ENCODE measurements at regions not wholly inside any gene's neighbourhood (a gene's known extent, or its start where the extent isn't known, plus 50 kb on each side); places are given as distances from the start of the nearest gene placed in this dataset.

- DNase-seq = no peak
- H3K4me1 Mint-ChIP-seq = no peaks in the 10 kb centered on the region
- H3K4me3 ChIP-seq (ENCODE audit: low read length) = no peak overlapping the region
- H3K27ac ChIP-seq (ENCODE audit: low read depth, low read length) = no peak overlapping the region
- H3K9me3 Mint-ChIP-seq = peaks cover 17% of the 10 kb centered on the region
- 90% methylated on average over 5 of the region's 5 CpGs for WGBS, 2 experiments (ENCODE audit: insufficient coverage in 1 of 2, insufficient read length in 1 of 2)
- peaks cover 4% of the 10 kb centered on the region for H3K27me3 Mint-ChIP-seq (ENCODE audit: insufficient read depth)
- H3K9ac ChIP-seq (ENCODE audit: extremely low read depth, low read length, poor library complexity, severe bottlenecking) = no peak overlapping the region
- H3K4me3 Mint-ChIP-seq = no peak overlapping the region
- no peak for TF ChIP-seq CTCF (conservative IDR thresholded peaks at IDR 0.05)
- H3K36me3 ChIP-seq (ENCODE audit: control insufficient read depth, insufficient read depth, low read length) = no peaks in the 10 kb centered on the region
- no peaks in the 10 kb centered on the region for H3K9me3 ChIP-seq (ENCODE audit: control insufficient read depth, low read length)
- H3K4me1 ChIP-seq (ENCODE audit: control insufficient read depth, insufficient read depth, low read length) = no peaks in the 10 kb centered on the region
- no peaks in the 10 kb centered on the region for H3K27me3 ChIP-seq (ENCODE audit: control insufficient read depth, insufficient read depth, low read length, poor library complexity, severe bottlenecking)
- no peaks in the 10 kb centered on the region for H3K36me3 Mint-ChIP-seq (ENCODE audit: low read depth)
- no peak overlapping the region for H3K27ac Mint-ChIP-seq
Measured at GRCh38 chr16:65989861-65990604, 376.5 kb upstream of the CDH5 start.

GRCh38 chr16:65988024-65988595, 378.4 kb upstream of the CDH5 start:
- Mint-ChIP-seq H3K36me3 (ENCODE audit: low read depth) (no peaks in the 10 kb centered on the region), H3K4me1 (no peaks in the 10 kb centered on the region), H3K4me3 (no peak overlapping the region), H3K27ac (no peak overlapping the region), H3K27me3 (ENCODE audit: insufficient read depth) (peaks cover 2% of the 10 kb centered on the region), H3K9me3 (peaks cover 17% of the 10 kb centered on the region)
- Histone ChIP-seq H3K36me3 (ENCODE audit: control insufficient read depth, insufficient read depth, low read length) (no peaks in the 10 kb centered on the region), H3K27me3 (ENCODE audit: control insufficient read depth, insufficient read depth, low read length, poor library complexity, severe bottlenecking) (no peaks in the 10 kb centered on the region), H3K27ac (ENCODE audit: low read depth, low read length) (no peak overlapping the region), H3K9me3 (ENCODE audit: control insufficient read depth, low read length) (no peaks in the 10 kb centered on the region), H3K9ac (ENCODE audit: extremely low read depth, low read length, poor library complexity, severe bottlenecking) (no peak overlapping the region), H3K4me3 (ENCODE audit: low read length) (no peak overlapping the region), H3K4me1 (ENCODE audit: control insufficient read depth, insufficient read depth, low read length) (no peaks in the 10 kb centered on the region)
- 88 to 92% methylated on average over 7 to 8 of the region's 8 CpGs for WGBS, 2 experiments (ENCODE audit: insufficient coverage in 1 of 2, insufficient read length in 1 of 2)
- TF ChIP-seq CTCF (conservative IDR thresholded peaks at IDR 0.05) = no peak
- DNase-seq = no peak

DNA sequence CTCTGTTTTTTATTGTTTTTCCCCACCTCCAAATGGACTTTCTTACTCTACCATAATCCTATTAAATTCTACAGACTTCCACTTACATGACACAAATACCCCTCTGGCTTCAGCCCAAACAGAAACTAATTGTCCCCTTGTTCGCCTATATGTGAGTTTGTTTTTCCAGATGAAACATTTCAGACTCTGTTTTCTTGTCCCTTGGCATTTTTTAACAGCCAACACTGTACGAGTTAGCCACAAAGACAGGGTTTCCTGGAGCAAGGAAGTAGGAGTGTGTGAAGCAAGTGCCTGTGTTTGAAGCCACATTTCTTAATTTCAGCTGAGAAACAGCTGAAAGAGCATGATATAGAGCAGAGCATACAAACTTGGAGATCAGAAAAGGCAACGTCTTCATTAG, 382.2 kb upstream of the CDH5 start:
- no peak overlapping the region for H3K4me3 Mint-ChIP-seq
- peaks cover 17% of the 10 kb centered on the region for H3K9me3 Mint-ChIP-seq
- Histone ChIP-seq H3K9ac (ENCODE audit: extremely low read depth, low read length, poor library complexity, severe bottlenecking) (no peak overlapping the region), H3K4me3 (ENCODE audit: low read length) (no peak overlapping the region), H3K4me1 (ENCODE audit: control insufficient read depth, insufficient read depth, low read length) (no peaks in the 10 kb centered on the region), H3K9me3 (ENCODE audit: control insufficient read depth, low read length) (no peaks in the 10 kb centered on the region), H3K36me3 (ENCODE audit: control insufficient read depth, insufficient read depth, low read length) (no peaks in the 10 kb centered on the region), H3K27me3 (ENCODE audit: control insufficient read depth, insufficient read depth, low read length, poor library complexity, severe bottlenecking) (no peaks in the 10 kb centered on the region), H3K27ac (ENCODE audit: low read depth, low read length) (no peak overlapping the region)
- H3K36me3 Mint-ChIP-seq (ENCODE audit: low read depth) = no peaks in the 10 kb centered on the region
- no peaks in the 10 kb centered on the region for H3K27me3 Mint-ChIP-seq (ENCODE audit: insufficient read depth)
- no peak for TF ChIP-seq CTCF (conservative IDR thresholded peaks at IDR 0.05)
- no peak for DNase-seq
- H3K27ac Mint-ChIP-seq = no peak overlapping the region
- no peaks in the 10 kb centered on the region for H3K4me1 Mint-ChIP-seq
- WGBS, 2 experiments (ENCODE audit: insufficient coverage in 1 of 2, insufficient read length in 1 of 2) = 82 to 98% methylated on average over 3 of the region's 3 CpGs

Measured in endodermal cell (in vitro differentiated cells).